Activated CD4-positive, alpha-beta T cell treated with anti-CD3 and anti-CD28 coated beads, Interleukin-2, amount 50 U/mL, for 48 hours (primary cell): ENCODE measurements at regions not wholly inside any gene's neighbourhood (a gene's known extent, or its start where the extent isn't known, plus 50 kb on each side); places are given as distances from the start of the nearest gene placed in this dataset.

Source experiments
- DNase-seq, 2 experiments: peaks; one replicate each; pipeline ENCODE4 v3.0.0-alpha.2; 2020

DNA sequence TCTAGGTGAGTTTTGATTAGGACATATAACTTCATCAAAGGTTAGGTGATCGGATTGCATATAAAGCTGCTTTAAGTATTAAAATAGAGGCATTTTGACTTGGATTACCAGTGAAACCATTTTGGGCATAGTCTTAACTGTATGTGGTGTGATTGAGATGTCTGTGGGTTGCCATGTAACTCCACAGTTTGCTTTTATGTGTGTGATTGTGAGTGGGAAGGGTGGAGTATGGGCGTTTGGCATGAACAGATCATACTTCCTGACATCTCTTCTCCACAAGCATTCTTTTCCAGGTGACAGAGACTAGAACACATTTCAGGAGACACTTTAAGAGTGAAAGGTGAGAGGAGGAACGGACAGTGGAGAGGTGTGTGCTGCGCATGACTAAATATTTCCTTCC is 136.1 kb downstream of the CEP135 start:
- no peak for DNase-seq
